ENCODE measurements at regions not wholly inside any gene's neighbourhood (a gene's known extent, or its start where the extent isn't known, plus 50 kb on each side); places are given as distances from the start of the nearest gene placed in this dataset.

DNA sequence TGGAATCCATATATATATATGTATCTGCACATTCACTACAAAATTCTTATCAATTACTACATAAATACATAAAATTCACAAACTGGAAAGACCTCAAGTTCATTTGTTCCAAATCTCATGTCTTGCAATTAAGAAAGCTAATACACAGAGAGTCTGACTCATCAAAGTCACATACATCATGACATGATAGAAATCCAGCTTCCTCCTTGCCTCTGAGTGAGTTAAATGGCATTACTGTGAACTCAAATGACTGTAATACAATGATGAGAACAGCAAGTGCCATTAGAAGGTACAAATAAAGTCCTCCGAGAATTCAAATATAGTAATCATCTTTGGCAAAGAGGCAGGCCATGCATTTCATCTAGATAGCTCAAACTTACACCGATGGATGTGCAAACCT lies 55.1 kb upstream of the AGTR1 start:
- DNase-seq (ENCODE audit: low spot score): no peak

DNA sequence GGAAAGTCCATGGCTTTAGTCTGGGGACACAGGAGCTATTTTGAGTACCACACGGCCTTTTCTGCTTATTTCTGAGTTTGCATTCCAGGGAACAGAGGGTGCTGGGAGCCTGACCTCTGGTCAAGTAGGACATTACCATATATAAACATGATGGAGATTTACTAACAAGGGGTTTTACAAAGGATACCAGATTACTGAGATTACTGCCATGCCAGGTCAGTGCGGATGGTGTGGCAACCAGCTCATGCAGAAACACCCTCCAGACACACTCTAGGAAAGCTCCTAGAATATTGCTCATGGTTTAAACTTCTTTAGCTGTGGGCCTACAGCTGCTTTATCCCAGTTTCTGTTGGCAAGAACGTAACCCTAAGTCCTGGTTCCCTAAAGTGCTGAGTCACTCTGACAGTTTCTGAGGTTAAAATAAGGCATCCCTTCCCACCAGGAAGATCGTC lies 54.3 kb upstream of the AGTR1 start:
- no peak for DNase-seq (ENCODE audit: low spot score)

DNA sequence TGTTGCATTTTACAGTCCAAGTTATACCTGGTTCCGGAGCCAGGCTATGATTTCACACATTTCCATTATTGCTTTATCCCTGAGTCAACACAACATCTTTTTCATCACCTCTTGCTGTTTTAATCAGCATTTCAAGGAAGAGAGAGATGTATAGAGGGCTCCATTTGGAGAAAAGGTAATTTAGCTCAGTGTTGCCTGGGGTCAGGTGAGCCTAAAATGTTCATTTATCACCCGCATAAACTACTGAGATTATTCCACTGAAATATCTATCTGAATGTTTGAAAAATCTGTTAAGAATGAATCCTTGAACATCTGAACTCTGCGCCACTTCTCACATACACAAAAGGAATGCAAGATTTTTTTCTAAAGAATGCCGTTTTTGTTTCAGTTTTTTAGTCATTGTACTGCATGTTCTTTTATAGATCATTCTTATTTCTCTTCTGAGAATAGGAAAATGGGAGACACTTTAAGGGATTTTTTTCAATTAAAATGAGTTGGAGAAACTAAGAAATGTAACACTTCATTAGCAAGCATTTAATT lies 51.5 kb upstream of the AGTR1 start:
- DNase-seq (ENCODE audit: low spot score): no peak
